ENCODE measurements at regions not wholly inside any gene's neighbourhood (a gene's known extent, or its start where the extent isn't known, plus 50 kb on each side); places are given as distances from the start of the nearest gene placed in this dataset.
"Not testable (repeated sequence)": the region's sequence is repeated elsewhere in the genome, so short reads cannot be mapped to it uniquely, and the experiment has no call there.

DNA sequence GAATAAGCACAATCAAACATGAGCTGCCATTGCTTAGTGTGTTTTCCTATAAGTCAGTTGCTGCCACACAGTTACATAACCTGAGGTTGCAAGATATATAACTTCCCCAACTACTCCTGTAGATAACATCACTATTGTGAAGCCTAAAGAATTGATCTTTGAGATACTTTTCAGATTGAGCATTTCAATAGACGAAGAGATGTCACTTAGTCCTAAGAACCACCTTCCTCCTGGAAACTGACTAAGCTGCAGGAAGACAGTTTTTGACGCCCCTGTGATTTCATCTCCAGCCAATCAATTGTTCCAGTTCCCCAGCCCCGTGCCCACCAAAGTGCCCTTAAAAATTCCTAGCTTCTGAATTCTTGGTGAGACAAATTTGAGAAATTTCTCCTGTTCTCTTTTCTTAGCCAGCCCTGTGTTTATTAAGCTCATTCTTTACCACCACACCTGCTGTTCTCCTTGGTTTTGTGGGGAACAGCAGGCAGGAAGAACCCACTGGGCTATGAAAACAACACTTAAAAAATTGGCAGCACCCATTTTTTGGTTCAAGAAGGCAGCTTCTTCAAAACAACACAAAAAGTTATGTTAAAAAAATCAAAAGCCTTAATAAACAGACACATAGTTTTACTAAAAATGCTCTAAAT, 317.1 kb upstream of the PABPC4L start:
- no peak for DNase-seq (ENCODE audit: low read depth, low spot score)
- TF ChIP-seq EZH2 (IDR thresholded peaks at IDR 0.05) (no peak), POLR2AphosphoS5 (IDR thresholded peaks at IDR 0.05; ENCODE audit: borderline replicate concordance, low read depth, low read length) (no peak), FOXP2 (optimal IDR thresholded peaks at IDR 0.05; ENCODE audit: control extremely low read depth, extremely low read length, insufficient read depth) (no peak)
- no peak overlapping the region for H3K9ac ChIP-seq (ENCODE audit: insufficient read length)

DNA sequence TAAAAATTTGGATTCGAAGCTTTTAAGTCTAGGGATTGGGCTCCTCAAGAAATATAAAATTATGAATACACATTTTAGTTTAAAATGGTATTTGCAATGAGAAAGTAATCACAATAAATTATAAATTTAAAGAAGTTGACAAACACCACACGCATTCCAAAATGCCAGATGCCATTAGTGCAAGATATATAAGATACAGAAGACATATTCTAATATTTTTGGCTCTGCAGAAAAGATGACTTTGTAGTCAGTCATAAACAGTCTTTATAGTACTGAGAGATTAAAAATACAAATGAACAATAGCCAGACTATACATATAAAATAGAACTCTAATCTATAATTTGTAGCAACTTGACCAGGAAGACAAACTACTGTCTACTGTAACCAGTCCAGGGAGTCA, 309.0 kb upstream of the PABPC4L start:
- TF ChIP-seq FOXP2 (optimal IDR thresholded peaks at IDR 0.05; ENCODE audit: control extremely low read depth, extremely low read length, insufficient read depth): no peak
- no peak for TF ChIP-seq POLR2AphosphoS5 (IDR thresholded peaks at IDR 0.05; ENCODE audit: borderline replicate concordance, low read depth, low read length)
- TF ChIP-seq EZH2 (IDR thresholded peaks at IDR 0.05): no peak
- H3K27ac ChIP-seq: no peak overlapping the region
- DNase-seq (ENCODE audit: low read depth, low spot score): no peak
- H3K36me3 ChIP-seq (ENCODE audit: insufficient read depth, low read length): no peaks in the 10 kb centered on the region
- H3K9ac ChIP-seq (ENCODE audit: insufficient read length): no peak overlapping the region
- no peaks in the 10 kb centered on the region for H3K9me3 ChIP-seq (ENCODE audit: low read depth, low read length)
- H3K4me3 ChIP-seq: no peak overlapping the region

More for the DNA sequence above, 317.1 kb upstream of the PABPC4L start:
- Histone ChIP-seq H3K27ac (no peak overlapping the region), H3K9me3 (ENCODE audit: low read depth, low read length) (no peaks in the 10 kb centered on the region), H3K4me3 (no peak overlapping the region), H3K36me3 (ENCODE audit: insufficient read depth, low read length) (no peaks in the 10 kb centered on the region)

DNA sequence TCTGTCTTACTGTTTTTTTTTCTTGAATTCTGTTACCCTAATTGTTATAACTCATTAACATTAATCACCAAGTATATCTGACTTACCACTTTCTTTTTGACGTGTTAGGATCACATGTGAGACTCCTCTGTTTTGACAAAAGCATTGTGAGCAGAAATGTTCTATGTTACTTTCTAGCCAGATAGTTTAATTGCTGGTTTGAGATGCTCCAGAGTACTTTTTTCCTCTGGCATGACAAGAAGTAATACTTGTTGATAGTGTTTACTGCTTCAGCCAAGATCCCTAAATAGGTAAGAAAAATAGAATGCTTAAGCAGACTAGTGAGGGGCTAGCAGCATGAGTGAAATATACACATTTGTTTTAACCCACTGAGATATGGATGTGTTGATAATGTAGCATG, 303.9 kb upstream of the PABPC4L start:
- TF ChIP-seq EZH2 (IDR thresholded peaks at IDR 0.05) (no peak), POLR2AphosphoS5 (IDR thresholded peaks at IDR 0.05; ENCODE audit: borderline replicate concordance, low read depth, low read length) (no peak), FOXP2 (optimal IDR thresholded peaks at IDR 0.05; ENCODE audit: control extremely low read depth, extremely low read length, insufficient read depth) (no peak)
- H3K27ac ChIP-seq: no peak overlapping the region
- no peak overlapping the region for H3K4me3 ChIP-seq
- H3K9ac ChIP-seq (ENCODE audit: insufficient read length): no peak overlapping the region
- H3K36me3 ChIP-seq (ENCODE audit: insufficient read depth, low read length): no peaks in the 10 kb centered on the region
- no peak for DNase-seq (ENCODE audit: low read depth, low spot score)
- no peaks in the 10 kb centered on the region for H3K9me3 ChIP-seq (ENCODE audit: low read depth, low read length)

DNA sequence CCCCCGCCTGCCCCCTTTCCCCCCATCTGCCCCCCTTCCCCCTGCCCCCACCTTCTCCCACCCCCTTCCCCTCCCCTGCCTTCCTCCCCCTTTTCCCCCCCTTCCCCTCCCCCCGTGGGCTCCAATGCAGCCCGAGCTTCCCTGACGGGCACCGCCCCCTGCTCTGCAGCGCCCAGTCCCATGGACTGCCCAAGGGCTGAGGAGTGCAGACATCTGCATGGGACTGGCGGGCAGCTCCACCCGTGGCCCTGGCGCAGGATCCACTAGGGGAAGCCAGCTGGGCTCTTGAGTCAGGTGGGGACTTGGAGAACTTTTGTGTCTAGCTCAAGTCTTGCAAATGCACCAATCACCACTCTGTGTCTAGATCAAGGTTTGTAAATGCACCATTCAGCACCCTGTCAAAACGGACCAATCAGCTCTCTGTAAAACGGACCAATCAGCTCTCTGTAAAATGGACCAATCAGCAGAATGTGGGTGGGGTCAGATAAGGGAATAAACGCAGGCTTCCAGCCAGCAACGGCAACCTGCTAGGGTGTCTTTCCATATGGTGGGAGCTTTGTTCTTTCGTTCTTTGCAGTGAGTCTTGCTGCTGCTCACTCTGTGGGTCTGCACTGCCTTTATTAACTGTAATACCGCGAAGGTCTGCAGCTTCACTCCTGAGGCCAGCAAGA, 300.5 kb upstream of the PABPC4L start:
- H3K9ac ChIP-seq (ENCODE audit: insufficient read length): no peak overlapping the region
- DNase-seq (ENCODE audit: low read depth, low spot score): no peak
- TF ChIP-seq EZH2 (IDR thresholded peaks at IDR 0.05) (no peak), POLR2AphosphoS5 (IDR thresholded peaks at IDR 0.05; ENCODE audit: borderline replicate concordance, low read depth, low read length) (no peak), FOXP2 (optimal IDR thresholded peaks at IDR 0.05; ENCODE audit: control extremely low read depth, extremely low read length, insufficient read depth) (no peak)
- H3K36me3 ChIP-seq (ENCODE audit: insufficient read depth, low read length): no peaks in the 10 kb centered on the region
- no peak overlapping the region for H3K27ac ChIP-seq
- H3K9me3 ChIP-seq (ENCODE audit: low read depth, low read length): no peaks in the 10 kb centered on the region
- no peak overlapping the region for H3K4me3 ChIP-seq

DNA sequence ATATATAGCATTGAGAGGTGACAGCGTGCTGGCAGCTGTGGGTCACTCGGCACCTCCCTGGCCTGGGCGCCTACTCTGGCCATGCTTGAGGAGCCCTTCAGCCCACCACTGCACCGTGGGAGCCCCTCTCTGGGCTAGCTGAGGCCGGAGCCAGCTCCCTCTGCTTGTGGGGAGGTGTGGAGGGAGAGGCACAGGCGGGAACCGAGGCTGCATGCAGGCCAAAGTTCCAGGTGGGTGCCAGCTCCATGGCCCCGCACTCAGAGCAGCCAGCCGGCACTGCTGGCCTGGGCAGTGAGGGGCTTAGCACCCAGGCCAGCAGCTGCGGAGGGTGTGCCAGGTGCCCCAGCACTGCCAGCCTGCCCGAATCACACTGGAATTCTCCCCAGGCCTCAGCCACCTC, 299.9 kb upstream of the PABPC4L start:
- H3K36me3 ChIP-seq (ENCODE audit: insufficient read depth, low read length); H3K9ac ChIP-seq (ENCODE audit: insufficient read length); DNase-seq (ENCODE audit: low read depth, low spot score); H3K9me3 ChIP-seq (ENCODE audit: low read depth, low read length); H3K4me3 ChIP-seq; H3K27ac ChIP-seq: not testable (repeated sequence)

GRCh38 chr4:134499074-134499473, 297.5 kb upstream of the PABPC4L start:
- Histone ChIP-seq H3K9ac (ENCODE audit: insufficient read length) (no peak overlapping the region), H3K4me3 (no peak overlapping the region), H3K27ac (no peak overlapping the region), H3K9me3 (ENCODE audit: low read depth, low read length) (no peaks in the 10 kb centered on the region), H3K36me3 (ENCODE audit: insufficient read depth, low read length) (no peaks in the 10 kb centered on the region)
- no peak for DNase-seq (ENCODE audit: low read depth, low spot score)
- no peak for TF ChIP-seq EZH2 (IDR thresholded peaks at IDR 0.05)
- no peak for TF ChIP-seq FOXP2 (optimal IDR thresholded peaks at IDR 0.05; ENCODE audit: control extremely low read depth, extremely low read length, insufficient read depth)
- TF ChIP-seq POLR2AphosphoS5 (IDR thresholded peaks at IDR 0.05; ENCODE audit: borderline replicate concordance, low read depth, low read length): no peak

- TF ChIP-seq POLR2AphosphoS5 (IDR thresholded peaks at IDR 0.05; ENCODE audit: borderline replicate concordance, low read depth, low read length) (no peak), FOXP2 (optimal IDR thresholded peaks at IDR 0.05; ENCODE audit: control extremely low read depth, extremely low read length, insufficient read depth) (no peak), EZH2 (IDR thresholded peaks at IDR 0.05) (no peak)
- no peak overlapping the region for H3K4me3 ChIP-seq
- no peaks in the 10 kb centered on the region for H3K9me3 ChIP-seq (ENCODE audit: low read depth, low read length)
- no peak overlapping the region for H3K27ac ChIP-seq
- no peak overlapping the region for H3K9ac ChIP-seq (ENCODE audit: insufficient read length)
- DNase-seq (ENCODE audit: low read depth, low spot score): no peak
- no peaks in the 10 kb centered on the region for H3K36me3 ChIP-seq (ENCODE audit: insufficient read depth, low read length)
Observed at GRCh38 chr4:134490863-134491262, 289.3 kb upstream of the PABPC4L start.

GRCh38 chr4:134483514-134483913, 281.9 kb upstream of the PABPC4L start:
- not testable (repeated sequence) for DNase-seq (ENCODE audit: low read depth, low spot score); H3K9me3 ChIP-seq (ENCODE audit: low read depth, low read length); H3K36me3 ChIP-seq (ENCODE audit: insufficient read depth, low read length); H3K9ac ChIP-seq (ENCODE audit: insufficient read length); H3K27ac ChIP-seq; H3K4me3 ChIP-seq

- no peak for DNase-seq (ENCODE audit: low read depth, low spot score)
- no peaks in the 10 kb centered on the region for H3K36me3 ChIP-seq (ENCODE audit: insufficient read depth, low read length)
- TF ChIP-seq POLR2AphosphoS5 (IDR thresholded peaks at IDR 0.05; ENCODE audit: borderline replicate concordance, low read depth, low read length) (no peak), FOXP2 (optimal IDR thresholded peaks at IDR 0.05; ENCODE audit: control extremely low read depth, extremely low read length, insufficient read depth) (no peak), EZH2 (IDR thresholded peaks at IDR 0.05) (no peak)
- no peak overlapping the region for H3K4me3 ChIP-seq
- no peak overlapping the region for H3K9ac ChIP-seq (ENCODE audit: insufficient read length)
- H3K9me3 ChIP-seq (ENCODE audit: low read depth, low read length): no peaks in the 10 kb centered on the region
- H3K27ac ChIP-seq: no peak overlapping the region
Observed at GRCh38 chr4:134471569-134471968, 270.0 kb upstream of the PABPC4L start.

Measured in SK-N-MC (cell line).